ENCODE measurements at regions not wholly inside any gene's neighbourhood (a gene's known extent, or its start where the extent isn't known, plus 50 kb on each side); places are given as distances from the start of the nearest gene placed in this dataset.

DNA sequence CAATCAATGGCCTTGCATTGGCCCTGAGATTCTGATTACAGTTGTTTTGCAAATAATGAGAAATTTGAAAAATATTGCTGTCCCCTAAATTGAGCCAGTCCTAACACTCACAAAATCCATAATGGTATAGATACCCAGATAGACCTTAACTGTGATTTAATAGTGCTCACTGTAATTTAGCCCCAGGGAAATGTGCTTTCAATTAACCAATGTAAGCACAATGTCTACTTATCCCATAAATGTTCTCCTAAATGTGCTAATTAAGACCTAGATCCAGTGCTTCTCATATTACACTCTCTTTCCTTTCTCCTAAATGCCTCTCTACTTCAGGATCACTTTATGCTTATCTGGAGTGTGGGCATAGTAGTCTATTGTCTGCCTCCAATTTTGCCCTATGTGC, 417.8 kb upstream of the CCL2 start:
- POLR2A ChIA-PET = no interaction called here
- intact Hi-C loops (cut with micrococcal nuclease; ENCODE audit: unreplicated experiment) = no loop called here

DNA sequence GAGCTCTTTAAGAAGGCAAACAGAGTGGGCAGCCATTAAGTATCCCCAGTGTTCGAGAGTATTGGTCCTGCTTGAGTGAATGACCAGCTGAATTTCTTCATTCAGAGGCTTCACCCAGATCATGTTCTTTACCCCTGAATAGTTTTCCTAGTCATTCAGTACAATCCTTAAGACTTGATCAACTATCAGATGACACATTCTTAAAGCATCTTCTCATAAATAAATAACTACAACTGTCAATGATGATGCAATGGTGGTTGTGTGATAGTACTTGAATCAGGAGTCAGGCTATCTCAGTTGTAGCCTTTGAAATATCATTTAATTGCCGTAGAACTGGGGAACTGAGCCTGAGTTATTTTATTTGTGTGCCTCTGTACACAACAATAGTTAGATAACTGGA, 416.8 kb upstream of the CCL2 start:
- Histone ChIP-seq H3K27me3 (replicated peaks; ENCODE audit: control insufficient read depth, insufficient read depth, low read length) (no peaks in the 10 kb centered on the region), H3K4me3 (ENCODE audit: low read depth, low read length) (no peak overlapping the region), H3K9me3 (no peaks in the 10 kb centered on the region), H3K4me1 (no peaks in the 10 kb centered on the region), H3K36me3 (ENCODE audit: control insufficient read depth, insufficient read depth, low read length) (no peaks in the 10 kb centered on the region)
- DNase-seq = no peak
- H3K9me3 Mint-ChIP-seq (ENCODE audit: unreplicated experiment) = no peaks in the 10 kb centered on the region
- CTCF ChIA-PET = no interaction called here
- no TSS peak for BruUV-seq (replicated peaks)
- peaks cover 16% of the 10 kb centered on the region for H3K27me3 Mint-ChIP-seq (ENCODE audit: insufficient read depth, unreplicated experiment)
- TF ChIP-seq, protein P1, sequence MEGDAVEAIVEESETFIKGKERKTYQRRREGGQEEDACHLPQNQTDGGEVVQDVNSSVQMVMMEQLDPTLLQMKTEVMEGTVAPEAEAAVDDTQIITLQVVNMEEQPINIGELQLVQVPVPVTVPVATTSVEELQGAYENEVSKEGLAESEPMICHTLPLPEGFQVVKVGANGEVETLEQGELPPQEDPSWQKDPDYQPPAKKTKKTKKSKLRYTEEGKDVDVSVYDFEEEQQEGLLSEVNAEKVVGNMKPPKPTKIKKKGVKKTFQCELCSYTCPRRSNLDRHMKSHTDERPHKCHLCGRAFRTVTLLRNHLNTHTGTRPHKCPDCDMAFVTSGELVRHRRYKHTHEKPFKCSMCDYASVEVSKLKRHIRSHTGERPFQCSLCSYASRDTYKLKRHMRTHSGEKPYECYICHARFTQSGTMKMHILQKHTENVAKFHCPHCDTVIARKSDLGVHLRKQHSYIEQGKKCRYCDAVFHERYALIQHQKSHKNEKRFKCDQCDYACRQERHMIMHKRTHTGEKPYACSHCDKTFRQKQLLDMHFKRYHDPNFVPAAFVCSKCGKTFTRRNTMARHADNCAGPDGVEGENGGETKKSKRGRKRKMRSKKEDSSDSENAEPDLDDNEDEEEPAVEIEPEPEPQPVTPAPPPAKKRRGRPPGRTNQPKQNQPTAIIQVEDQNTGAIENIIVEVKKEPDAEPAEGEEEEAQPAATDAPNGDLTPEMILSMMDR (IDR thresholded peaks at IDR 0.05; ENCODE audit: insufficient read depth in 1 of 2, low read depth in 1 of 2, low read length in 1 of 2, severe bottlenecking in 1 of 2, unreplicated experiment in 1 of 2) = no peak
- H3K4me1 Mint-ChIP-seq (ENCODE audit: low read depth, unreplicated experiment) = no peaks in the 10 kb centered on the region
- intact Hi-C loops (cut with micrococcal nuclease; ENCODE audit: unreplicated experiment) = no loop called here
- H3K4me3 Mint-ChIP-seq (ENCODE audit: unreplicated experiment) = no peak overlapping the region
- H3K27ac Mint-ChIP-seq (ENCODE audit: unreplicated experiment) = no peak overlapping the region
- POLR2A ChIA-PET = no interaction called here
- H3K36me3 Mint-ChIP-seq (ENCODE audit: insufficient read depth, unreplicated experiment) = no peaks in the 10 kb centered on the region

More for the DNA sequence above, 417.8 kb upstream of the CCL2 start:
- Histone ChIP-seq H3K9me3 (no peaks in the 10 kb centered on the region), H3K4me3 (ENCODE audit: low read depth, low read length) (no peak overlapping the region), H3K27me3 (replicated peaks; ENCODE audit: control insufficient read depth, insufficient read depth, low read length) (no peaks in the 10 kb centered on the region), H3K4me1 (no peaks in the 10 kb centered on the region), H3K36me3 (ENCODE audit: control insufficient read depth, insufficient read depth, low read length) (no peaks in the 10 kb centered on the region)
- TF ChIP-seq, protein P1 (IDR thresholded peaks at IDR 0.05; ENCODE audit: insufficient read depth in 1 of 2, low read depth in 1 of 2, low read length in 1 of 2, severe bottlenecking in 1 of 2, unreplicated experiment in 1 of 2) = no peak
- CTCF ChIA-PET = no interaction called here
- Mint-ChIP-seq H3K36me3 (ENCODE audit: insufficient read depth, unreplicated experiment) (no peaks in the 10 kb centered on the region), H3K4me1 (ENCODE audit: low read depth, unreplicated experiment) (no peaks in the 10 kb centered on the region), H3K27me3 (ENCODE audit: insufficient read depth, unreplicated experiment) (peaks cover 11% of the 10 kb centered on the region), H3K9me3 (ENCODE audit: unreplicated experiment) (no peaks in the 10 kb centered on the region), H3K4me3 (ENCODE audit: unreplicated experiment) (no peak overlapping the region), H3K27ac (ENCODE audit: unreplicated experiment) (no peak overlapping the region)
- DNase-seq = no peak
- BruUV-seq (replicated peaks) = no TSS peak

- TF ChIP-seq, protein P1 (IDR thresholded peaks at IDR 0.05; ENCODE audit: insufficient read depth in 1 of 2, low read depth in 1 of 2, low read length in 1 of 2, severe bottlenecking in 1 of 2, unreplicated experiment in 1 of 2) = no peak
- POLR2A ChIA-PET = no interaction called here
- H3K4me3 Mint-ChIP-seq (ENCODE audit: unreplicated experiment) = no peak overlapping the region
- no peaks in the 10 kb centered on the region for H3K9me3 ChIP-seq
- BruUV-seq (replicated peaks) = no TSS peak
- H3K9me3 Mint-ChIP-seq (ENCODE audit: unreplicated experiment) = no peaks in the 10 kb centered on the region
- CTCF ChIA-PET = no interaction called here
- no peak overlapping the region for H3K27ac Mint-ChIP-seq (ENCODE audit: unreplicated experiment)
- H3K36me3 Mint-ChIP-seq (ENCODE audit: insufficient read depth, unreplicated experiment) = no peaks in the 10 kb centered on the region
- no peaks in the 10 kb centered on the region for H3K36me3 ChIP-seq (ENCODE audit: control insufficient read depth, insufficient read depth, low read length)
- H3K27me3 ChIP-seq (replicated peaks; ENCODE audit: control insufficient read depth, insufficient read depth, low read length) = no peaks in the 10 kb centered on the region; the same call in 1 of the 2 replicates
- no peak overlapping the region for H3K4me3 ChIP-seq (ENCODE audit: low read depth, low read length)
- DNase-seq = no peak
- H3K27me3 Mint-ChIP-seq (ENCODE audit: insufficient read depth, unreplicated experiment) = peaks cover 19% of the 10 kb centered on the region
- intact Hi-C loops (cut with micrococcal nuclease; ENCODE audit: unreplicated experiment) = no loop called here
- H3K4me1 Mint-ChIP-seq (ENCODE audit: low read depth, unreplicated experiment) = no peaks in the 10 kb centered on the region
- no peaks in the 10 kb centered on the region for H3K4me1 ChIP-seq
Observed at GRCh38 chr17:33847900-33848299, 407.2 kb upstream of the CCL2 start.
